ENCODE measurements at regions not wholly inside any gene's neighbourhood (a gene's known extent, or its start where the extent isn't known, plus 50 kb on each side); places are given as distances from the start of the nearest gene placed in this dataset.

GRCh38 chr3:4233488-4233887 lies 69.7 kb upstream of the SETMAR start:
- no peaks in the 10 kb centered on the region for H3K27me3 ChIP-seq
- ATAC-seq (no peak), DNase-seq (no peak)
- H3K36me3 ChIP-seq, result no peaks in the 10 kb centered on the region
- H3K9me3 ChIP-seq, result peaks cover 0 to 17% (median 8%) of the 10 kb centered on the region in 11 donors
- TF ChIP-seq CTCF (IDR thresholded peaks at IDR 0.05), result no peak
- intact Hi-C loops (cut with DNase I), result no loop called here
- no peak overlapping the region for H3K4me3 ChIP-seq
- no peak overlapping the region for H3K27ac ChIP-seq
- H3K4me1 ChIP-seq, result no peaks in the 10 kb centered on the region
- WGBS, 2 donors, result 59 to 68% methylated on average over 2 of the region's 2 CpGs

GRCh38 chr3:4234889-4235288 lies 68.3 kb upstream of the SETMAR start:
- Histone ChIP-seq H3K9me3 (peaks cover 0 to 22% (median 8%) of the 10 kb centered on the region in 11 donors), H3K27ac (no peak overlapping the region), H3K4me3 (no peak overlapping the region), H3K36me3 (no peaks in the 10 kb centered on the region), H3K4me1 (no peaks in the 10 kb centered on the region), H3K27me3 (no peaks in the 10 kb centered on the region)
- DNase-seq, result no peak
- TF ChIP-seq CTCF (IDR thresholded peaks at IDR 0.05), result no peak
- ATAC-seq, result no peak
- intact Hi-C loops (cut with DNase I), result no loop called here
- WGBS, 2 donors, result 67 to 74% methylated on average over 2 of the region's 2 CpGs

GRCh38 chr3:4235690-4236089 lies 67.5 kb upstream of the SETMAR start:
- H3K27ac ChIP-seq, result no peak overlapping the region
- H3K36me3 ChIP-seq, result no peaks in the 10 kb centered on the region
- no peaks in the 10 kb centered on the region for H3K27me3 ChIP-seq
- WGBS, 2 donors, result 77 to 78% methylated on average over 3 of the region's 3 CpGs
- ATAC-seq (no peak), DNase-seq (no peak)
- intact Hi-C loops (cut with DNase I), result no loop called here
- peaks cover 0 to 22% (median 8%) of the 10 kb centered on the region in 11 donors for H3K9me3 ChIP-seq
- H3K4me3 ChIP-seq, result no peak overlapping the region
- no peaks in the 10 kb centered on the region for H3K4me1 ChIP-seq
- no peak for TF ChIP-seq CTCF (IDR thresholded peaks at IDR 0.05)

GRCh38 chr3:4241595-4242170 lies 61.5 kb upstream of the SETMAR start:
- H3K27ac ChIP-seq, result no peak overlapping the region
- peaks cover 0 to 22% (median 7%) of the 10 kb centered on the region in 11 donors for H3K9me3 ChIP-seq
- DNase-seq, result no peak
- no peak for TF ChIP-seq CTCF (IDR thresholded peaks at IDR 0.05)
- 78 to 80% methylated on average over 8 of the region's 8 CpGs for WGBS, 2 donors
- no peak overlapping the region for H3K4me3 ChIP-seq
- ATAC-seq, result no peak
- no peaks in the 10 kb centered on the region for H3K4me1 ChIP-seq
- intact Hi-C loops (cut with DNase I), result no loop called here
- H3K36me3 ChIP-seq, result no peaks in the 10 kb centered on the region
- H3K27me3 ChIP-seq, result no peaks in the 10 kb centered on the region
